Left cardiac atrium (tissue), 4 donors: ENCODE measurements at regions not wholly inside any gene's neighbourhood (a gene's known extent, or its start where the extent isn't known, plus 50 kb on each side); places are given as distances from the start of the nearest gene placed in this dataset.

Experiments
- ATAC-seq, 2 donors: fragments of 200-7000 bp; cut with Tn5 transposase; one replicate each; pipeline ENCODE4 v1.9.1; 2020; ENCODE audit warnings: mild to moderate bottlenecking in 2 of 2, moderate library complexity in 2 of 2
- DNase-seq: peaks from one replicate; pipeline ENCODE4 v3.0.0-alpha.2; 2020
- intact Hi-C, 2 donors: fragments of 100-400 bp; cut with DNase I; formaldehyde crosslinking; loops; one replicate each; pipeline versions ENCODE4 v1.14.1 to v1.15.1; 2022 to 2023
- donor health status: DM: no; HTN: yes; CAD: no.
- donor health status: DM: no; HTN: yes; CAD: no; lungs with severe emphysema.
- donor health status: DM: yes; HTN: yes; CAD: no.
- donor health status: Dilated cardiomyopathy.

DNA sequence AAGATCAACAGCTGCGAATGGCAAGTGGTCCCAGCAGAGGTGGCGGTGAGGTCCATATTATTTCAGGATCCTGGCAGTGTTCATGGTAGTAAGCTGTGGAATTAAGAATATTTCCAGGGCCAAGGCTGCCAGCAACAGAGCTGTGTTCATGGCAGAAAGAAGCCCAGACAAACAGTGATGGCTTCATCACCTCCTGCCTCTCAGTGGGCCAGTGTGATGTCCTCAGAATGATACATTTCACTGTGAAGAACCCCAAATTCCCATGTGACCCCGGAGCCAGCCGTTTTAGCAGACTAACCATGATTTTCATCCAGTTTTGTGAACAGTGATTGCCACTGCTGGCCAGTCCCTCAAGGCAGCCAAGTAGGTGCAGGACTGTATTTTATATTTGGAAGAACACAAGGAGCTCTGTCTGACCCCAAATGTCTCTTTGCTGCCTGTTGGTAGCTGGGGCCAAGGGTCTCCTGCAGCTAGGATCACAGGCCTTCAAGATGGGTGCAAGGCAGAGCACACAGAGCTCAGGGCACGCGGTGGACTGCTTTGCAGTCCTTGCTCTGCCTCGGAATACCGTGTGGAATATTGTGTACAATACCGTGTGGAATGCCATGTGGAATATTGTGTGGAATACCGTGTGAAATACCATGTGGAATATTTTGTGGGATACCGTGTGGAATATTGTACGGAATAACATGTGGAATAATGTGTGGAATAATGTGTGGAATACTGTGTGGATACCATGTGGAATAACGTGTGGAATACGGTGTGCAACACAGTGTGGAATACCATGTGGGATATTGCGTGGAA lies 132.3 kb upstream of the CHST15 start:
- intact Hi-C loops = no loop called here
- DNase-seq = no peak
- no peak for ATAC-seq

DNA sequence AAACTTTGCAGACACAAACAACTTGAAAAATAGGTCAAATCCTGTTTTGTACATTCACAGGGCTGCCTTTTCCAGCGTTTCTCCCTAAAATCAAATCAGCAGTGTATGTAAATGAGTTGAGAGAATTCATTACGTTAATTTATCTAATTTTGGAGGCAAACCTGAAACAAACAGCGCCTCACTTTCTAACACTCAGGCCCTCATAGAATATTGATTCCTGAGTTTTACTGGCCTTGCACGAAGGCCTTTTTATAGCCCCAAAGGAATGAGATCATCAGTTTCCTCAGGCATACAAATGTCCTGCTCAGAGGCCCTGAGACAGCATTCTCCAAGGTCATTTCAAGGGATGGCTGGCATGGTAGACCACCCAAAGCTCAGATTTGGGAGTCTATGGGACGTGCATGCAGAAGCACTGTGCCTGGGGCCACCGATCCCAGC lies 131.7 kb upstream of the CHST15 start:
- DNase-seq = no peak
- ATAC-seq = no peak
- intact Hi-C loops = no loop called here

DNA sequence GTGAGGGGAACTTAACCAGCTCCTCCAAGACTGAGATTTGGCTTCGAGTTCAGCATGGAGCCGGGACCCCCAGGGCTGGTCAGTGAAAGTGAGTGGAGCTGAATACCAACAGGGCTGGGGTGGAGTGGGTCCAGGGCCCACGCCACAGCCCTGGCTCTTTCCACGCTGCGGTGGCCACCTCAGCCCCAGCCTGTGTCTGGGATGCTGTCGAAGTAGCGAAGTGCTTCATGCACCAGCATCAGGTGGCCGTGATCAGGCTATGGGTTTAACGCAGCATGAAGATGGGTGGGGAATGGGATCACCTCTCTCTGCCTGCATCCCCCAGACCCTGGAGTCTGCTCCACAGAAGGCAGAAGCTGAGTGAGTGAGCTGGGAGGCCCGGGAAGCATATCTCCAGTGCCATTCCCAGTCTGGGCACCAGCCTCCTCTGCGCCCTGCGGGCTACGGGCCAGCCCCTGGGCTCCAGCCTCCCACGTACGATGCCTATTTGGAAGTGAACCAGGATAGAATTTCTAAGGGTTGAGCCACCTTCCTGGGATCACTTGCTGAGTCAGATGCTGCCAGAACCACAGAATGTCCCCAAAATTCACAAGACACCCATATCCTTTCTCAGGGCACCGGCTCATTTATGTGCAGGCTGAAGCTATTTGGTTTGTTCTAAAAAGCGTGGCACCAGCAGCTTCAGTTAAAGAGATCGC lies 131.1 kb upstream of the CHST15 start:
- DNase-seq = no peak
- ATAC-seq = peak in 1 of 2 donors; percentile 18
- intact Hi-C loops = no loop called here

DNA sequence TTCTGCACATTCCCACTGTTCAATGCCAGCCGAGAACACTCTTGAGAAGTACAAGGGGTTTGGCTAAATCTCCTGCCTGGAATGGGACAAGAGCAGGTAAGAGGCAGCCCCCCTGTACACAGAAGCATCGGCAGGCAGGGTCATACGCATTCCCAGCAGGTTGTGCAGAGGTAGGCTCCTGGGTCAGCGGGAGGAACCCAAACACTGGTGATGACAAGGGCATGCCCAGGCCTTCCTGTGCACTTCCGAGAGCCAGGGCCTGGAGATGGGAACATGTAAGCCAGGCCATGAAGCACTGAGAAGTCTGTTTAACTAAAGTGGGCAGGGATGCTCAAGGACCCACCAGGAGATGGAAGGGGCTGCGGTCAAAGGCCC lies 130.3 kb upstream of the CHST15 start:
- intact Hi-C loops = no loop called here
- no peak for DNase-seq
- ATAC-seq = no peak

DNA sequence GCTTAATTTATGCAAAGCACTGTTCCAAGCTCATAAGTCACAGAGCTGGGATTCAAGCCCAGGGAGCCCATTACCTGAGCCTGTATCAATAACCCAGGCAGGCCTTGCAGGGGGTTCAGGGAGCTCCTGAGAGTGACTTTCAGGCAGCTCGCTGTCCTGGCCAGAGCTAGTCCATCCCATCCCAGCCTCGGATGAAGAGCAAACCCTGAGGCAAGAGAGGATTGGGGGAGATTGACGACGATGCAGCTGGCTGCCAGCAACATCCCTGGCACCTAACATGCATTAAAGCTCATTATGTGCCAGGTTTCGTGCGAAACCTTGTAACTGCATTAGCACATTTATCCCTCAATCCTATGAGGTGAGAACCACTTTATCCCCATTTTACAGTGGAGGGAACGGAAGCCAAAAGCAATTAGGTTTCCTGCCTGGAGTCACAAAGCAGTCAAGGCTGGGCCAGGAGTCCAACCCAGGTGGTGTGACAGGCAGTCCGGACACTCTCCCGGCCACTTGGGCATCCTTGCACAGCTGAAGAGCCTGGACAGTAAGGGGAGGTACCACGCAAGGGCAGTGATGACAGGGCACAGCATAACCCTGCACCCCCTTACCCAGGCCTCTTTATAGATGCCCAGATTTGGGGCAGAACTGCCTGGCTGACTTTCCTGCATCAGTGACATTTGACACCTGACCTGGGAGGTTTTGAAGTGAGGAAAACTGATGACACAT lies 129.8 kb upstream of the CHST15 start:
- ATAC-seq (no peak), DNase-seq (no peak)
- intact Hi-C loops = no loop called here

DNA sequence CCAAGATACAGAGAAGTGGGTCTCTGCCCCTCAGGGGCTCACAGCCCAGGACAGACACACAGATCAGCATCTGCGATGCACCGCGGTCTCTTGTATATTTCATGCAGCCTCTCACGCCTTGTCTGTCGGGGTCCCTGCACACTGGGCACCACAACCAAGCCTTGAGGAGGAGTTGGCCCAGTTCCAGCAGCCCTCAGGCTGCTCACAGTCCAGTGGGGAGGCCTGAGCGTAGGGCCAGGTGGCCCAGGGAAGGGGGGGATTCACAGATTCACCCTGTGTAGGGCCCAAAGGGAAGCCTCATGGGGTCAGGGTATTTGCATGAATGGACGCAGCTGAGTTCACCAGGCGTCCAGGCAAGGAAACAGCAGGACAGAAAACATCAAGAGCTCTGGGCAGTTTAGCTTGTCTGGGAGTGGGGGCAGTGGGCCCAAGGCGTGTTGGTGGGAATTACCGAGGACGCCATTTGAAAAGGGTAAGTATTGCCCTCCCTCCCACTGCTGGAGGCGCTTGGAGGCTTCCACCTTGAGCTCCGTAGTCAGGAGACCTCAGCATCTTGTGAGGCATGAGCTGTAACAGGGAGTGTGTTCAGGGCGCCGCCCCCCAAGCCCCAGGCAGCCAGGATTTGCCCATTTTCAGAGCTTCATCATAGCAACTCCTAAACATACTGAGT lies 129.1 kb upstream of the CHST15 start:
- no peak for DNase-seq
- intact Hi-C loops = no loop called here
- no peak for ATAC-seq

DNA sequence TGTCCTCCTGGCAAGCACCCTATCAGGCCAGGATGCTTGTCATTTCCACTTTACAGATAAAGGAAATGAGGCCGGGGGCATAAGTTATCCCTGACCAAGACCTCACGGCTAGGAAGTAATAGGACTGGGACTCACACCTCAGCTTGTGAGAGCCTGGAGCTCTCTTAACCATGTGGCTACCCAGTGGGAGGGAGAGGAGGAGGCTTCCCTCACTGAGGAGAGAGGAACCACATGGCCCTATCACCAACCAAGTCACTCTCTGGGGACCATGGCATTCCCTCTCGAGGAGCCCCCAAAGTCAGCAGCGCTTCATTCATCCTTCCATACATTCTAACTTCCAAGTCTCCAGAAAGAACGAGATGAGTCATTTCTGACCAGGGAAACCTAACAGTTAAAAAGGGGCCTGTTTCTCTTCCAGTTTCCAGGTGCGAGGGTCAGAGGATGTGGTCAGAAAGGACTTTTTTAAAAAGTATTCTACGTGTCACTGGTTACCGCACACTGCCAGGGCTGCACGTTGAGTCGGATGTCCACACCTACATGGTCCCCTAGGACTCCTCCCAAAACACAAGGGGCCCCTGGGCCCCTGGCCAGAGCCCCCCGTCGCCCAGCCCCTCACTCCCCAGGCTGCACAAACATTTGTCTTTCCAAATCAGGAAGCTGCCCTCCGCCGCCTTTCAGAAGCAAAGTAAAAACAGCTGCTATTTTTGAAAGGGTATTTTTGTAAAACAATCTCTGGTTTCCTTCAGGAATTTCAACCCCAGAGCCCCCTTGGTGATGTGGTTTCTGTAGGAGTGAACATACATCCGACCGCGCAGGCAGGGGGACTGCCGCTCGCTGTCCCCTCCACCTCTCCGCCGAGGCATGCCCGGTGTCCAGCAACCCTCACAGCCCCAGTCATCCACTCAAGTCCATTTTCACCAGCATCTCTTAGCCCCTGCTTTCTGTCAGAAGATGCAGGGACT lies 128.2 kb upstream of the CHST15 start:
- DNase-seq = no peak
- ATAC-seq = peak; percentile 32 to 35
- intact Hi-C loops = no loop called here

DNA sequence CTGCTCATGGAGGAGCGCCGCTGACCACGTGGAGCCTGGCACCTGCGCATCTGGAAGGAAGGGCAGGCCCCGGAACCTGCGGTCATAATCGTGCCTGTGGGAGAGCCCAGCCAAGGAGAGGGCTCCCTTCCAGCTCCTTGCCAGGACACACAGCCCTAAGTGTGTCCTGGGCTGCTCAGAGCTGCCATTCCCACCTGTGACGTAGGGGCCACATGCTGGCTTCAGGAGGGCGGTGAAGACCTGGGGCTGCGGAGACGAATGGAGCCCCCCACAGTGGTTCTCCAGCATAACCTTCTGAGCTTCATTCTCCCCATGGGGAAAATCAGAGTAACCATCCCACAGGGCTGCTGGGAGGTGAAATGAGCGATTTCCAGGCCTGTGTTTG lies 127.6 kb upstream of the CHST15 start:
- intact Hi-C loops = no loop called here
- DNase-seq (no peak), ATAC-seq (peak; percentile 7 to 9)

DNA sequence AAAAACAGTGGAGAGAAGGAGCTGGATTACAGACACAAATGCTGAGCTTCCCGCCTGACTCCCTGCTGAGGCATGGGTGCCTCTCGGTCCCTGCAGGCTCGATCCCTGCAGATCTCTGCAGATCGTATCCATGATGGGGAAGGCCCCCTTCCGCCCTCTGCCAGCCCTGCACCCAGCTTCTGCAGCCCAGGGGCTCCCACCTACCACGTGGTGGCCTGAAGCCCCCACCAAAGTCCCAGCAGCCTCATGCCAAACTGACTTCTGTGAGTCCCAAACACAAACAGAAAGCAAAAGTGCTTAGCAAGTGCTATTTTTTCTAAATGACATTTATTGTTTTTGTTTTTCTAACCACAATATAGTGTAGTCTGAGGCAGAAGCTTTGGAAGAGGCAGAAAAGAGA lies 127.1 kb upstream of the CHST15 start:
- DNase-seq (no peak), ATAC-seq (no peak)
- intact Hi-C loops = no loop called here

DNA sequence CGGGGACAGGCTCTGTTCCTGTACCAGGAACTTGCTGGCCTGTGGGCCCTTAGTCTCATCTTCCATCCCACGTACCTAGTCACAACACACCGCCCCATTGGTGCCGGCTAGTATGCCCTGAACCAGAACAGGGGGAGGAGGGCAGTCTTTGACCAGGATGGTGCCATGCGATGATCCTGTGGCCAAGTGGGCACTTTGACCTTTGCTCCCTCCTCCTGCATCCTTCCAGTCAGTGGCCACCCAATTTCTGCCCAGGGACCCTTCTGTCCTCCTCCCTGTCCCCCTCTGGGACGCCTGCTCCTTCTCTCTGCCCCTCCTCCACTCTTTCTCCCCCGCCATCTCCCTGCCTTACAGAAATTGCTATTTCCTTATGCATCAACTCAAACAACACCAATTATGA lies 126.3 kb upstream of the CHST15 start:
- ATAC-seq = no peak
- intact Hi-C loops = no loop called here
- DNase-seq = no peak

DNA sequence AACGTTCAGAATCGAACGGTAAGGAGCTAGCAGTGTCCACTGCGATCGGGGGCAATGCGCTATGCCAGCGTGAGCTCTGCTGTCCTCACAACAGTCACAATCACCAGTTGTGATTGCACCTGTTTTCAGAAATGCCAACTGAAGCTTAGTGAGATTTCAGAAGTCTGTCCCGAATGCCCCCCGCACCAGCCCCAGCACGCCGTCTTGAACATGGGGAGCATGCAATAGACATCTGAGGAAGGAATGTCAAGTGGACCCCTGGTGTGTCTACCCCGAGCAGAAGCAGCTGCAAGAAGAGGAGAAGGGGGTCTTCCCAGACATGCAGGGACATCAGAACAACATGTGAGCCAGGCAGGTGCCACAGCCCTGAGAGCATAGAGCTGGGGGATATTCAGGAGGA lies 125.7 kb upstream of the CHST15 start:
- intact Hi-C loops = no loop called here
- no peak for DNase-seq
- no peak for ATAC-seq

DNA sequence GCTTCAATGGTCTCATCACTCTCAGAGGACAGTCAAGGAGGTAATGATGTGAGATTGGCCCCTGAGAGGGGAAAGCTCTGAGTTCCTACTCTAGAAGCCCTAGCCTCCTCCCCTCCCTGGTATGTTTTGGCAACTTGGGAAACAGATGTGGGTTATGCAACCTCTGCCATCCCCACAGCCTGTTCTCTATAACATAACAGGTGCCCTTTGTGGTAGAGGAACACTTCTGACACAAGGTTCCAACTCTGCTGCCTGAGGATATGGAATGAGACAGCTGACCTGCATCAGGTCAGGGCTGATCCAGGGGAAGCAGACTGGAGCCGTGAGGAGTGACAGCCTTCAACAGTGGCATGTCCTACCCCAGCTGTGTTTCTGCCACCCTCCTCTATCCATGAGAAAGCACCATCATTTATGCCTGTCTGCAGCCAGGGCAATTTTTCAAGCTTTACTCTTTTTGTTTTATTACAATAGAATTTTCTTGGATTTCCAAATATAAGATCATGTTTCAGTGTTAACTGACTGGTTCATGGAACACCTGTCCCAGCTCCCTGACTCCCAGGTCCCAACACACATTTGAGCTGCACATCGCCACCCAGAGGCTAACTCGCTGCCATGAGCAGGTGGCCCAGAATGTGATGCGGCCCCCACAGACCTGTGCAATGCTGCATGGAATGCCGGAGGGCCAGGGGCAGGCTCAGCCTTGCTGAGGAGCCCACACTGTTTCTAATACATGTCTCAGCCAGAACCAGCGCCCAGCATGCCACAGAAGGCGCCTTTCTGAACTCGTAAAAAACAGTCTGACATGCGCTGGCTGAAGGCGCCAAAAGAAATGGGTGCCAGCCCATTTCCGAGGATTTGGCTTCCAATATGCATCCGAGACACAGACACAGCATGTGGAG lies 124.8 kb upstream of the CHST15 start:
- ATAC-seq (no peak), DNase-seq (no peak)
- intact Hi-C loops = no loop called here

DNA sequence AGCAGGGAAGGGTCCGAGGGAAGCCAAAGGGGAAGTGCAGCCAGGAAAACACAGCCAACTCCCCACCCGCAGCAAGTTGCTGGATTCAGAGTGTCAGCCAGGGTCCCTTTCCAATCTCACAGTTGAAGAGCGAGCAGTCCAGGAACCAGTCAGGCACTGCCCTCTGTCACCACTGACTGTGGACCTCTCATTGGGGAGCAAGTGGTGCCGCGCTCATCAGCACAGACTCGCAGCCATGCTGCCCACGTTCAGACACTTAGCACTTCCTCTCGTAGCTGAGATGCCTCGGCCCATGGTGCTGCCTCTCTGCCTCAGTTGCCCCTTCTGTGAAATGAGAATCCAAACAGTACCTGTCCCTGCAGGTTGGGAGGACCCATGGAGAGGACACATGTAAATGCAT lies 123.6 kb upstream of the CHST15 start:
- no peak for ATAC-seq
- DNase-seq = no peak
- intact Hi-C loops = no loop called here

DNA sequence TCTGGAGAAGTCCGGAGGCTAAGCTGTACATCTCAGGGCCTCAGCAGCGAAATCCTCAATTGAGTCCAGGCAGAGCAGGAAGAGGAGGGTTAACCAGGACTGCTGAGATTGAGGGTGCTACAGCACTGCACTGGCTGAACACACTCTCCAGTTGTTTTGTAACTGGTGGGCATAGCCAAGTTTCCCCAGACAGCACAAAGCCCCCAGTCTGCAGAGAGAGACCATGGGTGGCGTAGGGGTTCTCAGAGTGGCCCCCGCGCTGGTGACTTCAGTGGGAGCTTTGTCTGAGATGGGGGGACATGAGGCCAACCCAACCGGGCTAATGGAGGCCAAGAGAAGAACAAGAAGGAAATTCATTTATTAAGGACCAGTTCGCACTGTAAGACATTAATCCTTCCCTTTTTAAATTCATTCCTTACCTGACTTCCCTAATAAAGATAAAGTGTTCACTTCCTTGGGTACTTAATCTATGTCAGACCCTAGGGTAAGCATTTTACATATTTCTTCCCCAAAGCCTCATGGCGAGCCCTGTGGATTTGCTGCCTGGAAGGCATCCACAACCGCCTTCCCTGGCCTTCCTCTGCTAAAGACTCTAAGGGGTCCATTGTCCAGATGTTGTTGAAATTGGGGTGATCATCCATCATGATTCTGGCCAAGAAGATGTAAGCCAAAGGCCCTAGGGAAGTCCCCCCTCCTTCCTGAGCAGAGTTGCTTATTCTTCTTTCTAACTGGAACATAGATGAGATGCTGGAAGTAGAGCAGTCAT lies 121.4 kb upstream of the CHST15 start:
- DNase-seq = no peak
- intact Hi-C loops = no loop called here
- ATAC-seq = no peak

DNA sequence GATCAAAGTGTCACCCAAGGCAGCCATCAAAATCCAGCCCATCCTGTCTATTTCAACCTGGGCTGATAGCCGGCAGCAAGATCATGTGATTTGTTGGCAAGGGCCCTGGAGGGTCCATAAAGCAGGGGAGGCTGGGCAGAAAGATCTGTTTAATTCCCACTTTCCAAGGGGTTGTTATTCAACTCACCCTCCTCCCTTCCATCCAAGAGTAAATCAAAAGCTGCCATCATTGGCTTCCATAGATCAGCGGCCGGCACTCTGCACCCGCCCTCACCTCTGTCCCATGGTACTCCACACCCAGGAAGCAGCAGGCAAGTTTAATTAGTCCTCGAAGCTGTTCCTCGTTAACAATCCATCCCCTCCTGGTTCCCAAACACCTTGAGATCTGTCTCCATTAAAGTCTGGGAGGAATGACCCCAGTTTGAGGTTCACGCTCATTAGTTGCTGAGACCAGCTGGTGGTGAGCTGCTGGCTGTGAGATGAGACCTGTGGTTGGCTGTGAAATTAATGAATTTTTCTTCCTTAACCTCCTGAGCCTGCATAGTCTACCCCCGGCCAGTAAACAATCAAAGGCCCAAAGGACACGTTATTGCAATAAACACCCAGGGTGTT lies 120.6 kb upstream of the CHST15 start:
- no peak for DNase-seq
- ATAC-seq = no peak

DNA sequence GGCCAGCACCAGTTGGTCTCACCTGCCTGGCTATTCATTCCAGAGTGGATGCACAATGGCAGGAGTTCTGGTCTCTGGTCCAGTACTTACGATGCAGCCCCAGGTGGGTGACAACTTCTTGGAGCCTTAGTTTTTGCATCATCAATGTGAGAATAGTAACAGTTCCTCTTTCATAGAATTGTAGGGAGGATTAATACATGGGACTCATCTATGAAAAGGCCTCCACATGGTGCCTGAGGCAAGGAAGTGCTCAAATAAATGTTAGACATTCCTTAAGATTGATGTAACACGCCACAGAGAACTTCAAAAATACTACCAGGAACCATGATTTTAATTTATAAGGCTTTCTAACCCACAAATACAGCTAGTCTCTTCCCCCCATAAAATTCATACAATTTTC lies 120.1 kb upstream of the CHST15 start:
- no peak for ATAC-seq

More for the DNA sequence above, 120.6 kb upstream of the CHST15 start:
- intact Hi-C loops = no loop called here

DNA sequence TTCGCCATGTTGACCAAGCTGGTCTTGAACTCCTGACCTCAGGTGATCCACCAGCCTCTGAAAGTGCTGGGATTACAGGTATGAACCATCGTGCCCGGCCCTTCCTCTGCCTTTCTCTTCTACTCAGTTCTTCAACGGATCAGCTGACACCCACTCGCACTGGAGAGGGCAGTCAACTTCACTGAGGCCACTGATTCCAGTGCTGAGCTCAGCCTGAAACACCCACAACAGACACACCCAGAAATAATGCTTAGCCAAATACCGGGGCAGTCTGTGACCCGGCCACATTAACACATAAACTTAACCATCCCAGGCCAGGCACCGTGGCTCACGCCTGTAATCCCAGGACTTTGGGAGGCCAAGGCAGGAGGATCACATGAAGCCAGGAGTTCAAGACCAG lies 119.3 kb upstream of the CHST15 start:
- DNase-seq (no peak), ATAC-seq (no peak)
- intact Hi-C loops = no loop called here

More for the DNA sequence above, 120.1 kb upstream of the CHST15 start:
- intact Hi-C loops = no loop called here
- DNase-seq = no peak
